ENCODE measurements at regions not wholly inside any gene's neighbourhood (a gene's known extent, or its start where the extent isn't known, plus 50 kb on each side); places are given as distances from the start of the nearest gene placed in this dataset.
"Not testable (repeated sequence)": the region's sequence is repeated elsewhere in the genome, so short reads cannot be mapped to it uniquely, and the experiment has no call there.

DNA sequence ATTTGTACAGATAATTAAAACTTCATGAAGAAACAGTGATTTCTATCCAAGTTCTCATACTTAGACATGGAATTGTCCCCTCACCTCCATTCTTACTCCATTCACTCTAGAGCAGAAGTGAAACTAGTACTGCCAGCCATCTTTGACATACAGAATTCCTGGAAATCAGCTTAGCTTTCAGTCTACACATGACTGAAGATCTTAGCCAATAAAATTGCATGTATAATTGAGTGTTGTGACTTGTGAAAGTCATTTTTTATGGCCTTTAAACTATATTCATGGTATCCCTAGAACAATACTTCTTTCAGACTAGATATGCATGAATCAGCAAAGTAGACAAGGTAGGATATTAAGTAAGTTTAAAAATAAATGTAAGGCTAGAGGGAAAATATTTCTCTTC lies 705.2 kb upstream of the ZNF608 start:
- no peak for DNase-seq

DNA sequence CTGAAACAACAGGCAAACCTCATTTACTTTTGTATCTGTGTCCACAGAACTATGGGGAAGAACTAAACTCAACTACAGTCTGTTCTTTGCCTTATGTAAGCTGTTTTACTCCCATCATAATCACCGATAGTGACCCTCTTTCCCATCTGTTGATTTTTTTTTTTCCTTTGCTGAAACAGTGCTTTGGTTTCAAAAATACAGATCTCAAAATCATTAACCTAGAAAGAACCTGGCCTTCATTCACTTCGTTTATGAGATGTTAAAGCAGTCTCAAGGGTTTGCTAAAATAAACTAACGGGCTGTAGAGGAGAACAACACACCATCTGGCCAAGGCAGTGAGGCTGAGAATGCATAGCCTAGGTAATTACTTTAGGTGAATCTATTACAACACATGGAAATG lies 706.6 kb upstream of the ZNF608 start:
- DNase-seq: peak; percentile 89

DNA sequence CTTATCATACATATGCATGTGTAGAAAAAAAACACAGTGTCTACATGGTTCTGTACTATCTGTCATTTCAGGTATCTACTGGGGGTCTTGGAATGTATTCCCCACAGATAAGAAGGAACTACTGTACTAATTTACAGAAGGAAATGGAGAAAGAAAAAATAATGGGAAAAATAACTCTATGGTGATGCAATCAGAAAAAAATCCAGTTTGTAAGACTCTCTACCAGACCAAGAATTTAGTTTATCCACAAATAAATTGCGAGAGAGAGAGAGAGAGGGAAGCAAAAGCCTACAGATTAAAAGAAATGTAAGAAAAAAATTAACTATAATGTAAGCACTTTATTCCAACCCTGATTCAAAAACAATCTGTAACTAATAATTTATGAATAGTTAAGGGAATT lies 708.6 kb upstream of the ZNF608 start:
- DNase-seq: no peak

DNA sequence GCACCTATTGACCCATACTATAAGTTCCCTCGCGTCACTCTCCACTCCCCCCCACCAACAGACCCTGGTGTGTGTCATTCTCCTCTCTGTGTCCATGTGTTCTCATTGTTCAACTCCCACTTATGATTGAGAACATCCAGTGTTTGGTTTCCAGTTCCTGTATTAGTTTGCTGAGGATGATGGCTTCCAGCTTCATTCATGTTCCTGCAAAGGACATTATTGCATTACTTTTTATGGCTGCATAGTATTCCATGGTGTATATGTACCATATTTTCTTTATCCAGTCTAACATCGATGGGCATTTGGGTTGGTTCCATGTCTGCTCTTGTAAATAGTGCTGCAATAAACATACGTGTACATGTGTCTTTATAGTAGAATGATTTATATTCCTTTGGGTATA lies 709.6 kb upstream of the ZNF608 start:
- DNase-seq: not testable (repeated sequence)

DNA sequence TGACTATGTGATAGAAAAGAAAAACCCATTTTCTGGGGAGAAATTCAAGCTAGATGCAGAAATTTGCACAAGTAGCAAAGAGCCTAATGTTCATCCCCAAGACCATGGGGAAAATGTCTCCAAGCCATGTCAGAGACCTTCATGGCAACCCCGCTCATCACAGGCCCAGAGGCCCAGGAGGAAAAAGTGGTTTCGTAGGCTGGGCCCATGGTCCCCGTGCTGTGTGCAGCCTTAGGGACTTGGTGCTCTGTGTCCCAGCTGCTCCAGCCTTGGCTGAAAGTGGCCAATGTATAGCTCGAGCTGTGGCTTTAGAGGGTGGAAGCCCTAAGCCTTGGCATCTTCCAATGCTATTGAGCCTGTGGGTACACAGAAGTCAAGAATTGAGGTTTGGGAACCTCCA lies 711.2 kb upstream of the ZNF608 start:
- DNase-seq: no peak

DNA sequence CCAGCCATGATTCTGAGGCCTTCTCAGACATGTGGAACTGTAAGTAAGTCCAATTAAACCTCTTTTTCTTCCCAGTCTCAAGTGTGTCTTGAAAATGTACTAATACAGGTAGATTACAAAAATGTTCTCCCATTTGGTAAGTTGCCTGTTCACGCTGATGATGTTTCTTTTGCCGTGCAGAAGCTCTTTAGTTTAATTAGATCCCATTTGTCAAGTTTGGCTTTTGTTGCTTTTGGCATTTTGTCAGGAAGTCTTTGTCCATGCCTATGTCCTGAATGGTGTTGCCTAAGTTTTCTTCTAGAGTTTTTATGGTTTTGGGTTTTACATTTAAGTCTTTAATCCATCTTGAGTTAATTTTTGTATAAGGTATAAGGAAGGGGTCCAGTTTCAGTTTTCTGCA lies 712.5 kb upstream of the ZNF608 start:
- DNase-seq: not testable (repeated sequence)

DNA sequence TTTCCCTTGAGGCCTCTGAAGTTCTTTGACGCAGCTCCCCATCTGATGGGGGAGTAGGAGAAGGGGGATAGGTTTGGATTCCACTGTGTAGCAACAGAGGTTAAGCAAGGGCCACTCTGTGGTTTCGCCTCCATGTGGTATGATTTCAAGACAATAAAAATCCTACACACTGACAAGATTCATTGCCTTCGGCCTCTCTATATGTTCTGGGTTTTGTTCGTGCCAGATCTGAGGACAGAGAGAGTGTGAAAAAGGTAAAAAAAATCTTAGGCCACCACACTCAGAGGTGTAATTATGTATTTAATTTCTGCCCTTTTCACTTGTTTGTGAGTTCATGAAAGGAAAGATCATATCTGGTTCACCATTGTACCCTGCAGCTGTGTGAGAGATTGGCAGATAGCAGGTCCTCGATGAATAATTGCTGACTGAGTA lies 715.2 kb upstream of the ZNF608 start:
- DNase-seq: peak; percentile 76

DNA sequence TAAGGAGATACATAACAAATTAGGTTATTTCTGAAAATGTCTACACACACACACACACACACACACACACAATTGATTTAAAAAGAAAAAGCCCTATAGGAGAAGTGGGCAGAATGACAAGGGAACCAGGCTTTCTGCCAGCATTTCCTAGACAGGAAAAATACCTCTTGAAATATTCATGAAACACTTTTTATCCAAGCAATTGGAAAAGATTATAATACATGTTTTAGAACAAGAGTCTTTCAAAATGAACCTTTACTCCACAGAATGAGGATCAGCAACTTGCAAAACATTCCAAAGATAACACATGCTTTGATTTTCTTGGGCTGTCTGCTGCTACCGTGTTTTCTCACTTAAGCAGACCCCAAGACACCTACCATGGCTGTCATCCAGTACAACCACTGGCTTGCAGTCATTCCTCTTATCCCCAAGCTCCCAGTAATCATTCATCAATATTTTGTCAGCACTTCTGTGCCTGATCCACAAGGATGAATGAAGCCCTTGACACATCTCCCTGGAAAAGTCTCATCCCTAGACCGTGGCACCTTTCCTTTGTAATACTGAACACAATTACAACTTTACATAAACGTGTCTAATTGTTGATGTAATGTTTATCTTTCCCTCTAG lies 717.1 kb upstream of the ZNF608 start:
- no peak for DNase-seq

DNA sequence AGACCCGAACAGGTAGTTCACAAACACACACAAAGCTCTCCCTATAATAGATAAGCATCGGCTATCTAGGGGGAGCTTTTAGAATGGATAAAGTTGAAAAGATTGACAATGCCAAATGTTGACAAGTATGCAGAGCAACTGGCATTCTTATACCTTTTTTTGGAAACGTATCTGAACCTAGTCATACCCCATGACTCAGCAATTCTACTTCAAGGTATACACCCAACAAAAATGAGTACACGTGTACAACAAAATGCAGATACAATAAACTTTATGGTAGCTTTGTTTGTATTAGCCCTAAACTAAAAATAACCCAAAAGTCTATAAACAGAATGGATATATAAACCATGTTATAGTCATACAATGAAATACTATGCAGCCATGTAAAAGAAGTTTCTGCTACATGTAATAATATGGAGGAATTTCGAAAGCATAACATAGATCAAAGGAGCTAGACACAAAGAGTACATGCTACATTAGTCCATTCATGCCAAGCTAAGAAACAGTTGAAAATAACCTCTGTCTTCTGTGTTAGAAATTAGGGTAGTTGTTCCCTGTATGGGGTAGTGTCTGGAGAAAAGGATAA lies 718.5 kb upstream of the ZNF608 start:
- no peak for DNase-seq

DNA sequence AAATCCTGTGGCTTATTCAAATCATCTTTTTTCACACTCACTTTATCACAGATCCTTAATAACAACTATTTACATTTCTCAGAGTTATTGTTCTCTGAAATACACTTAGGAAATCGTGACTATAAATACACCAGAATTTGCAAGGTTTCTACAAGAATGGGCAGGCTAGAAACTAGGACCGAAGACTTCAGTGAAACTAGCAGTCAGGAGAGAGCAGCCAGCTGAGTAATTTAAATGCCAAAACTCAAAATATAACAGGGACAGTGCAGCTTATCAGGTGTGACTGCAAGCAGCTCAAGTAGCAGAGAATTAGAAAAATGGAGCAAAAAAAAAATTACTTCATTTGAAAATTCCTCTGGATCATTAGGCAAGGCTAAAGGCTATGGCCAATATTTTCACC lies 719.3 kb upstream of the ZNF608 start:
- no peak for DNase-seq

DNA sequence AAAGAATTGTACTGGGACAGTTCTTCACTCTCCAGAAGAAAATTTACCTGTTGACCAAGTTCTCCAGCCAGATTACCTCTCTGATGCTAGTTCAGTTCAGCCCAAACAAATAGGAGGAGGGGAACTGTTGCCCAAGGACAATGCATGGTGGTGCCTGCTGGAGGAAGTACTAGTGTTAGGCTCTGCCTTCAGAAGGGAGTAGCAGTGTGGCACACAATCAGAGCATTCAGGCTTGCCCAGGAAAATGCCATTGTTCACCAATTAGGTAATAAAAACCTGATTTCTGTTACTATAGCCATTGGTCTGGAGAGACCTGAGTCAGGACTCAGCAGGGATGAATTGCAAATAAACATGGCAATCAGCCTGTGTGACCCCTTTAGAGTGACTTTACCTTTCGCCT lies 720.8 kb upstream of the ZNF608 start:
- peak; percentile 44 for DNase-seq

DNA sequence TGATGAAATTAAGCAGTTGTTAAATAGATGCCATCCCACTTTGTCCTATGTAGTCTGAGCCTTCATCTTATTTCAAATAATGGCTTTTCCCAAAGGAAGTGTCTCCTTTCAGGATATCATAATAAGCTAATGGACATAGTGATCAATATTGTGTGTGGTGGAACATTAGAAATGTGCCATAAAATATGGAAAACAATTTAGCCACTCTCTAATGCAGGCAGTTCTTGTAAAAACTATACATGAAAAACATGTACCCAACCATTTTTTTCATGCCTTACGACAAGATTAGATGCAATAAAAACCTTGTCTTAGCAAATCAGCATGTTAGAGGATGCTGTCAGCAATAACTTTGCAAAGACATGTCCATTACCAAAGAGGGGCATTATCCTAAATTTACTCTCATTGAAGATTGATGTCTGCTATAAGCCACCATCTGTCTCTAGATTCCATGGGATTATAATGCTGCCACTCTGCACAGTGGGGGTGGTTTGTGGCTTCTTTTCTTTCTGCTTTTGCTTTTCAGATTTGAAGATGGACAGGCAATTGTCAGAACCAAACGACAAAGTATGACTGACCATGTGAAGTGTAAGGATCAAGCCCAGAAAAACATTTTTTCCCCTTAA lies 724.0 kb upstream of the ZNF608 start:
- peak; percentile 92 for DNase-seq

DNA sequence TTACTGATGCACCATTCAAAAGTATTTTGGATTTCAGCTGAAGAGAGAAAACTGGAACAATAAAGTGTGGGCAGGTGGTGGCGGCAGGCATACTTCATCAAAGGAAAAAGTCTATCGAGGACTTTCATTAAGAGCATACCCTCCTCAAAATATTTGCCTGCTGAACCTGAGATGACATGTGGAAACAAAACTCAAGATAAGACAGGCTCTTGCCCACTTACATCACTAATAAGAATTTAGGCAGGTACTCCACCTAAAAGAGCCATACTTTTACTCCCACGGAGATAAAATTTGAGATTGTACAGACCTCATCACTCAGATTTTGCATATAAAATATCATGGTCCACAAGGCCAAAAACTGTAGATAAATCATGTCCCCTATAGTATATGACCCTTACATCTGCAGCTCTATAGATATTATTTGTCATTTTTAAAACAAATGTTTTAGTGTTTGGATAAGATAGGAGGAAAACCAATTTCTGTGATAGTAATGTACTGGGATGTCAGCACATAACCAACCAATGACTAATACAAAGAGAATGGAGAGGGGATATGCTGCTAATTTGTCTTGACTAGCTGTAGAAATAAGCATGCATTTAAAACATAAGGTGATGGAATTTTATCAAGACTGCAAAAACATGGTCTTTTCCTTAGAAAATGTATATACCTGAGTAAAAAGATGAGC lies 730.6 kb upstream of the ZNF608 start:
- DNase-seq: no peak

DNA sequence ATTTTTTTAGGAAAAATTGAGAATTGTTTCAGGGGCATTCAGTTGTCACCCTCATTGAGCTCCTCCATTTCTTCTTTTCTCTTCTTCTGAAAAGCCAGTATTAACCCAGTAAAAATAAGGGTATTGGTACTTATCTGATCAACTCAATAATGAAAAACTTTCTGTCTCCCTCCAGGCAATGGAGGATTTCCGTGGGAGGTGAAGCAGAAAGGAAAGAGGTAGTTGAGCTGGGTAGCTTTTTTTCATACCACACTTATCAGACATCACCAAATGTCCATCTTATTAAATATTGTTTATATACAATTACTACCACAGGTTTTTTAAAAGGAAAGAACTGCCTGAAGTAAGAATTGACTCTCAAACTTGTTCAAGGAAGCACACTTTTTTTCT lies 731.1 kb upstream of the ZNF608 start:
- no peak for DNase-seq

DNA sequence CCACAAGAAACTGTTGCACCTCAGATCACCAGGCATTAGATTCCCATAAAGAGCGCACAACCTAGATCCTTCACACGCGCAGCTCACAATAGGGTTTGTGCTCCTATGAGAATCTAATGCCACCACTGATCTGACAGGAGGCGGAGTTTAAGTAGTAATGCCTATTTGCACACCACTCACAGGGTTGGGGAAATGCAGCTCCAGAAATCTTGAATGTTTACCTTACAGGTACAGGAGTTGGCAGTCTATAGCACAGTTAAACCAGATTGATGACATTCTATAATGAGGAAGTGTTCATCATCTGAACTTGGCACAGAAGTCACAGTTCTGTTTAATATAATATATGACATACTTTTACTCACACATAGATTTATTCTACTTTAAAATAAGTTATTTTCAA lies 732.2 kb upstream of the ZNF608 start:
- peak; percentile 52 for DNase-seq

DNA sequence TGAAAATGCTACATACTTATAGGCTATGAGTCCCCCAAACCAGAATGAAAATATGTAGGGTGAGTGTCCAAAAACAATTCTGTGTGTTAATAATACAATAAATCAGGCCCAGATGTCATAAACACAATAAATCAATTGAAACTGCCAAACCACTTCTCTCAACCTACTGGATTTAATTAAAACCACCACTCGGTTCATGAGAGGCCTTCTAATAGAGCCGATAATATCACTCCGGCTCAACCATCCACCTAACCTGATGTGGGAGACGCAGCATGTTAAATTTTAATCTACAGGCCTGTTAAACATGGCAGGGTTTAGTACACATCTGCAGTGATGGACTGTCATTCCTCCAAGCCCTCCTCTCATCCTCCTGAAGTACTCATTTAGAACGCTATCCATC lies 734.5 kb upstream of the ZNF608 start:
- no peak for DNase-seq

DNA sequence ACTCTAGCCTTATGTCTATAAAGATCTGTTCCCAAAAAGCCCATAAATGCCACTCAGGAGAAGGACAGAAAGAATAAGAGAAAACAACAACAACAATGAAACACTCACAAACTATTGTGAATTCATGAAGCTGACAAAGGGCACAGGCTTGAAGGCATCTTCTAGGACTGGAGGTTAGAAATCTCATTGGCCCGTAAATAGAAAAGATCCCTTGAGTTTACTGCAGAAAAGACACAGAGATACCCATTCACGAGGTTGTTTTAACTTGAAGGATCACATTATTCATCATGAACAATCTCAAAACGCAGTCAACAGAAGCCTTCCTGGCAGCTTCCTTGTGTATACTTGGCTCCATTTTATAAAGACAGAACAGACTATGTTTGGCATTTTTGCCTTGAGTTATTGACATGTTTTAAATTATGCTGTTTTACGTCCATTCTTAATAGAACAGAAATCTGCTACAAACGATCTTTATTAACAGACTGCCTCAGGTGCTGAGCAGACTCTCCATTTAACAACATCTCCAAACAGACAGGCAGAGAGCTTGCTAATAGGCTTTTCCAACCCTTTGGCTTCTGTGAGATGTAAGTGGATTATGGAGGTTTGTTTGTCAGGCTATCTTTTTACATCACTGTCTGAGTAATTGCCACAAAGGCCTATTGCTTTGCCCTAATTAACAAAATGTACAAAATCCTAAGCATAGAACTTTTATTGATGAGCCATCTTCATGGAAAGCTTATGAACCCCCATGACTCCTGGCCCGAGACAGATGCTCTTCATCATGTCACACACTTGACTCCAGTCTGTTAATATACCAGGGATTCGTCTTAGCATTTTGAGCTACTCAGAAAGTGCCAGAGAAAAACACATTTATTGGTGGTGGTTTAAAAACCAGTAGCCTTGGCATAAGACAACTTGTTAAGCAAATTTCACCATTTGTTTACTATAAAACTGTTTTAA lies 735.3 kb upstream of the ZNF608 start:
- DNase-seq: peak; percentile 47

DNA sequence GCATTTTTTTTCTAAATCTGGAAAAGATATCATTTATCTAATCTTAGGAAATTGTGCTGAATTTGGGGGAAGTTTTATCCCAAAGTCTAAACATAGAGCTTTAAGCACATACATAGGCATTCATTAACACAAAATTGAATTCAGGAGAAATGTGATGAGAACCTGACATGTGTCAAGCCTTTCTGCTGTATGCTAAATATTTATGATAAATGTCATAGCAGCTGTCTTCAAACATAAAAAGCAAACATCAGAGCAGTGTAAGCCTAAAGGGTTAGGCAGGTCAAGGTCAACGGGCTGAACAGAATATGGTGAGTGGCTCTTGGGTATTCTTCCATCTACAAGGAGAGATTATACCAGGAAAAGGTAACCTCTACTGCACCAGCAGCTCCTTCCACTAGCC lies 737.2 kb upstream of the ZNF608 start:
- DNase-seq: no peak

DNA sequence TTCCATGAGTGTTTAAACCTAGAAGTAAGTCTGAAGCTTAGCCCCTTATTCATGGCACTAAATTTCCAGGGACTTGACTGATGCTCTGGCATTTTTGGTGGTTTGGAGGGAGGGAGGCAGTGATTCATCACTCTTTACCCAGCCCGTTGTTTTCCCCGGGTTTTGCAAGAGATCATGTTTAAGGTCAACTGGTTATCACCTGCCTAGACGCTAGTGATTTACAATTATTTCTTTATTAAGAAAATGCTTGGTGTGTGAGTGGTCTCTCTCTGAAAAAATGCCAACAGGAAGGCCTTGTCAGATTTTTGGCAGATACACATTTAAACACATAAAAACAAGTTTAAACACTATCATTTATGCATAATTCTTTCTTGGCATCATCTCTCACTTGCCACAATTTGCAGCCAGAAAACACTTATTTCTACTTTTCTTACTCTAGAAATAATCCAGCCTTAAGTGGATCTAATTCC lies 737.9 kb upstream of the ZNF608 start:
- DNase-seq: peak; percentile 75

DNA sequence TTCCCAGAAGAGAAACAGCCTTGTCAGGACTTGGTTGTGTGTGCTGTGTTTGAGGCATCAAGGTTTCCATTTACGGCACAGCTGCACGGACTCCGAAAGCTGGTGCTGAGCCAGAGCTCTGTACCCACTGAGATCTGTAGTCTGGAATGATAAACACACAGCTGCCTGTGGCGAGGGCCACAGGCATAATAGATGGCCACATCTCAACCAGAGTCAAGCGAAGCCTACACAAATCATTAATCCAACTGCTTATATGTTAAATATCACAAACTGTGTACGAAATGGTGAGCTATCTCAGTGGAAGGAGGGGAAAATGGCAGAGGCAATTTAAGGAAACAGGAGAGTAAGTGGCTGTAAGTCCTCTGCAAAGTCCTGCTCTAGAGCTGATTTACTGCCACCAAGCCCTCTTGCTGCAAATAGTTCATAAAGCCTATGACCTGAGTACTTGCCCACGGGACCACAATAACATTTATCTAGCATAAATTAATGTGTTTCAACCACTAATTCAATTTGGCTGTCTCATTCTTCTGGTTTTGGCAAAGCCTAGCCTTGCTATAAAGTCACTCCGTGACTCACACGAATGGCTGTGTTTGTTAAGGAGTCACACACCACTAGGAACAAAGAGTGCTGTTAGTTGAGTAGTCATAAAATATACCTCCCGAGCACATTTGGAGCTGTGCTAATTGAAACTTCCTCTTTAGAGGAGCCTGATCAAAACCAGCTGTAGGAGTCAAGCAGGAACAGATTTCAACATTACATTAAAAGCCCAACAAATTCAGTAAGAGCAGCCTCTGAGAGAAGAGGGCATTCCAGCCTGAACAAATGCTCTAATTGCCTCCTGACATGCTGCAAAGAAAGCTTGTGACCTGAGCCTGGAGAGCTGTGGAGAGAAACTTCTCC lies 738.6 kb upstream of the ZNF608 start:
- peak; percentile 99 for DNase-seq

DNA sequence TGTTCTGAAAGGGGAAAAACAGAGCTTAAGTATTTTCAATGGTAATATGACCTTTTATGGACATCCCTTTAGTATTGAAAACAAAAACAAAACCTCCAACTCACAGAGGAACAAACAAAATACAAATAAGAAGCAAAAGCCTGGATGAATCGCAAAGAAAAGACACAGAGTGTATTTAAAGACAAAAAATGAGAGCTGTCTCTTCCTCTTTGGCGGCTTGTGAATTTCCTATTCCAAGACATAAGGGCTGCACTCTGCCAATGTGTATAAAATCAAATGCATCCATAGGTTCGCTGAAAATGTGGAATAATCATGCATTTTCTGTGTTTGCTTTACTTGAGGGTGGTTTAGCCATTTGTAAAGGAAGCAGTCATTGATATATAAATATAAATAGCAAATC lies 739.3 kb upstream of the ZNF608 start:
- peak; percentile 74 for DNase-seq

DNA sequence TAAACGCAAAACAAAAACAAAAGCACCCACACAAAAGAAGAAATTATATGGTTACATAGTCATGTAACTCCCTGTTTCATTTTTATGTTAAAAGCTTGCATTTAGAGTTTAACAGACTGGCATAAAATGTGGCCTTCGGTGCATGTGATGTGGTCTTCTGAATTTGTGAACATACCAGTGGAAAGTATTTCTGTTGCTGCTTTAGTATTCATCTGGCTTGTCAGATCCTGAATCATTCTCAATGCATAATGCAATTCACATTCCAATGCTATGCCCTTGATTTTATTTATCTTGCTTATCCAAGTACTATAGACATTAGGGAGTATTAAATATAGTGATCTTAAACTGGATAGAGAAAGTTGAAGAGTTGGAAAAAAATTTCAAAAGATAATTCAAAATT lies 740.2 kb upstream of the ZNF608 start:
- peak; percentile 61 for DNase-seq
